HEK293T (cell line): ENCODE measurements at regions not wholly inside any gene's neighbourhood (a gene's known extent, or its start where the extent isn't known, plus 50 kb on each side); places are given as distances from the start of the nearest gene placed in this dataset.

Source experiments
- ARNT ChIP-seq: fragments of 450-650 bp; IDR thresholded peaks from 2 replicates; pipeline ENCODE4 v1.6.1; 2017; ENCODE audit warnings: mild to moderate bottlenecking
- FOXK2 ChIP-seq: fragments of 450-650 bp; IDR thresholded peaks from 2 replicates; pipeline ENCODE4 v1.6.1; 2016; ENCODE audit warnings: mild to moderate bottlenecking
- FOXM1 ChIP-seq: fragments of 450-650 bp; IDR thresholded peaks from 2 replicates; pipeline ENCODE4 v1.6.1; 2017; ENCODE audit warnings: mild to moderate bottlenecking, borderline replicate concordance
- NFRKB ChIP-seq: fragments of 450-650 bp; IDR thresholded peaks from 2 replicates; pipeline ENCODE4 v1.6.1; 2016; ENCODE audit warnings: mild to moderate bottlenecking, moderate library complexity
- SP1 ChIP-seq: fragments of 450-650 bp; IDR thresholded peaks from 2 replicates; pipeline ENCODE4 v1.6.1; 2017
- ZNF384 ChIP-seq: fragments of 450-650 bp; IDR thresholded peaks from 2 replicates; pipeline ENCODE4 v1.6.1; 2016

- no peak for TF ChIP-seq ZNF384
- TF ChIP-seq SP1, result no peak
- no peak for TF ChIP-seq FOXM1
- TF ChIP-seq NFRKB, result no peak
- no peak for TF ChIP-seq FOXK2
- TF ChIP-seq ARNT, result no peak
Observed at GRCh38 chr2:189336276-189336975, 104.8 kb upstream of the WDR75 start.
